ENCODE measurements at regions not wholly inside any gene's neighbourhood (a gene's known extent, or its start where the extent isn't known, plus 50 kb on each side); places are given as distances from the start of the nearest gene placed in this dataset.

DNA sequence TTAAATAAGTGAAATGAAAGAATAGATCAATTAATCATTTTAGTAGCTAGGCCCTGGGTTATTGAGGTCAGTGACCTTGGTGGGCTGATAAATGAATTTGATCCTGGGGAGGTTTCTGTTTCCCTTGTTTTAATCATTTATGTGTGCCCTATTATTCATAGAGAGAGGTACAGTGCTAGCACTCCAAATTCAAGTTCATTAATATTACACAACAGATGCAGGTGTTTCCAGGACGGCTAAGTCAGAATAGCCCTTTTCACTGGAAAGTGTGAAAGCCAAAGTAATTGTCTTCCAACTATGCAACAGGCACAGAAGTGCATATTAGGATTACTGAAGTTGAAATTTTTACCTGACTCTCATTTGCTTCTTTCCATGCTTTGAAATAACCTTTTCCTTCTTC lies 61.7 kb upstream of the SGK1 start:
- Mint-ChIP-seq H3K27ac (ENCODE audit: unreplicated experiment) (no peak overlapping the region), H3K36me3 (ENCODE audit: unreplicated experiment) (no peaks in the 10 kb centered on the region), H3K4me1 (ENCODE audit: low read depth, unreplicated experiment) (peaks cover 2% of the 10 kb centered on the region), H3K9me3 (ENCODE audit: unreplicated experiment) (no peaks in the 10 kb centered on the region), H3K27me3 (ENCODE audit: unreplicated experiment) (peaks cover 4% of the 10 kb centered on the region), H3K4me3 (ENCODE audit: unreplicated experiment) (no peak overlapping the region)
- DNase-seq, result no peak
- TF ChIP-seq, protein P1, sequence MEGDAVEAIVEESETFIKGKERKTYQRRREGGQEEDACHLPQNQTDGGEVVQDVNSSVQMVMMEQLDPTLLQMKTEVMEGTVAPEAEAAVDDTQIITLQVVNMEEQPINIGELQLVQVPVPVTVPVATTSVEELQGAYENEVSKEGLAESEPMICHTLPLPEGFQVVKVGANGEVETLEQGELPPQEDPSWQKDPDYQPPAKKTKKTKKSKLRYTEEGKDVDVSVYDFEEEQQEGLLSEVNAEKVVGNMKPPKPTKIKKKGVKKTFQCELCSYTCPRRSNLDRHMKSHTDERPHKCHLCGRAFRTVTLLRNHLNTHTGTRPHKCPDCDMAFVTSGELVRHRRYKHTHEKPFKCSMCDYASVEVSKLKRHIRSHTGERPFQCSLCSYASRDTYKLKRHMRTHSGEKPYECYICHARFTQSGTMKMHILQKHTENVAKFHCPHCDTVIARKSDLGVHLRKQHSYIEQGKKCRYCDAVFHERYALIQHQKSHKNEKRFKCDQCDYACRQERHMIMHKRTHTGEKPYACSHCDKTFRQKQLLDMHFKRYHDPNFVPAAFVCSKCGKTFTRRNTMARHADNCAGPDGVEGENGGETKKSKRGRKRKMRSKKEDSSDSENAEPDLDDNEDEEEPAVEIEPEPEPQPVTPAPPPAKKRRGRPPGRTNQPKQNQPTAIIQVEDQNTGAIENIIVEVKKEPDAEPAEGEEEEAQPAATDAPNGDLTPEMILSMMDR (IDR thresholded peaks at IDR 0.05; ENCODE audit: partially characterized antibody, unreplicated experiment), result no peak

DNA sequence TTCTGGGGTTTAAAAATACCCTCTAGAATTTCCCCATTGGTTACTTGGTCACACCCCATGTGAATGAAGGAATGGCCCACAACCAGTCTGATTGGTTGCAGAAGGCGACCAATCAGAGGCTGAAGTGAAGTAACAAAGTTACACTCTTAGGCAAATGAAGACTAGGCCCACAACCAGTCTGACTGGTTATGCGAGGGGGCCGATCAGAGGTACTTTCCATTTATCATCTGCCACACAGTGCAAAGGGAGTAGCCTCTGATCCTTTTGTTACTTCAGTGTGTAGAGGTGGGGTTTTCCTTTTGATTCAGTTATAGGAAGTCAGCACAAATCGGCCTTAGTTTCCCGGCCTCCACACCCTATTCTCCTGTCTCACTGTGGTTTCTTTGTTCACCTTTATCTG lies 61.2 kb upstream of the SGK1 start:
- Mint-ChIP-seq H3K4me1 (ENCODE audit: low read depth, unreplicated experiment) (peaks cover 2% of the 10 kb centered on the region), H3K27ac (ENCODE audit: unreplicated experiment) (no peak overlapping the region), H3K27me3 (ENCODE audit: unreplicated experiment) (peaks cover 4% of the 10 kb centered on the region), H3K4me3 (ENCODE audit: unreplicated experiment) (no peak overlapping the region), H3K9me3 (ENCODE audit: unreplicated experiment) (no peaks in the 10 kb centered on the region), H3K36me3 (ENCODE audit: unreplicated experiment) (no peaks in the 10 kb centered on the region)
- TF ChIP-seq, protein P1 (IDR thresholded peaks at IDR 0.05; ENCODE audit: partially characterized antibody, unreplicated experiment), result no peak
- no peak for DNase-seq

DNA sequence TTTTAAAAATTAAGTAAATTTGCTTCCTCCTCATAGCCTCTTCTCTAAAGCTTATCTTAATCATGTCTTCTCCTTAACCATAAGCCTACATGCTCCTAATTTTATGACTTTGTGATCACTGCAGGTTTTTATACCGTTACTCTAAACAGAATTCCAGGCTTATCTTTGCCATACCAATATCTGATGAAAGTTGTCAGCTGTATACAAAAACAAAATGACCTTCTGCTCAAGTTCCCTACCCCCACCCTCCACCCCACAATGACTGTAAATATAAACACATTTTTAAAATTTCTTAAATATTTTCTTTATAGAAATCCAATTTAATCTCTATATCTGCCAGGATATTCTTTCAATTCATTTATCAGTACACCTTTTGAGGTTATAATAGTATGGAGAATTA lies 60.5 kb upstream of the SGK1 start:
- Mint-ChIP-seq H3K4me1 (ENCODE audit: low read depth, unreplicated experiment) (peaks cover 2% of the 10 kb centered on the region), H3K27me3 (ENCODE audit: unreplicated experiment) (peaks cover 6% of the 10 kb centered on the region), H3K9me3 (ENCODE audit: unreplicated experiment) (no peaks in the 10 kb centered on the region), H3K4me3 (ENCODE audit: unreplicated experiment) (no peak overlapping the region), H3K36me3 (ENCODE audit: unreplicated experiment) (no peaks in the 10 kb centered on the region), H3K27ac (ENCODE audit: unreplicated experiment) (no peak overlapping the region)
- no peak for DNase-seq
- TF ChIP-seq, protein P1 (IDR thresholded peaks at IDR 0.05; ENCODE audit: partially characterized antibody, unreplicated experiment), result no peak

DNA sequence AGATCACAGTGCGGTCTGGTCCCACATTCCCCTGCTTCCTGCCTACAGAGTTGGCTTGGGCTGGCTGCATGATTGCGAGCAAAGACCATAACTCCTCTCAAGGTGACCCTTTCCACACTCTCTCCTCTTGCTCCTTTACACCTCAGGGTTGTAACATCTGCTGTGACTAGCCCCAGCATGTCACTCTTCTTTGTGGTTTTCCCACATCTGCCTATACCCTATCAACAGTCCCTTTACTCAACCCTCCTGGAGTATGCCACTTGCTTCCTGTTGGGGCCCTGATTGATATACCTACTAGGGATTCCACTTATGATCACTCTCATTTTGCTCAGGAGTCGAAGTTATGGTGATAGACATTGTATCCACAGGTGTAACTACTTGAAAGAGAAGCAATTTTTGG lies 58.9 kb upstream of the SGK1 start:
- peaks cover 6% of the 10 kb centered on the region for H3K27me3 Mint-ChIP-seq (ENCODE audit: unreplicated experiment)
- no peaks in the 10 kb centered on the region for H3K9me3 Mint-ChIP-seq (ENCODE audit: unreplicated experiment)
- TF ChIP-seq, protein P1 (IDR thresholded peaks at IDR 0.05; ENCODE audit: partially characterized antibody, unreplicated experiment), result no peak
- peaks cover 2% of the 10 kb centered on the region for H3K4me1 Mint-ChIP-seq (ENCODE audit: low read depth, unreplicated experiment)
- DNase-seq, result no peak
- no peak overlapping the region for H3K27ac Mint-ChIP-seq (ENCODE audit: unreplicated experiment)
- no peaks in the 10 kb centered on the region for H3K36me3 Mint-ChIP-seq (ENCODE audit: unreplicated experiment)
- H3K4me3 Mint-ChIP-seq (ENCODE audit: unreplicated experiment), result no peak overlapping the region

DNA sequence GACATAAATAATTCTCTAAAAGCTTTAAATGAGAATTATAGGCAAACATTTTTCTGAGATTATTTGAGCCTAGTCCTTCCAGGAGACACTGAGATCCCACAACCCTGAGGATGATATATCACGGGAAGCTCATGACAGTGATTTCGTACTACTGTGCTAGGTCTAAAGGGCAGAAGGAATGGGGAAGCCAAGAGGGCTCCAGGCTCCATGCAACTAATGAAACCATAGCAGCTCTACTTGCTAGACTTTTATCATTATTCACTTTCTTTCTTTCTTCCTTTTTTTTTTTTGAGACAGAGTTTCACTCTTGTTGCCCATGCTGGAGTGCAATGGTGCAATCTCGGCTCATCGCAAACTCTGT lies 57.3 kb upstream of the SGK1 start:
- Mint-ChIP-seq H3K9me3 (ENCODE audit: unreplicated experiment) (no peaks in the 10 kb centered on the region), H3K36me3 (ENCODE audit: unreplicated experiment) (no peaks in the 10 kb centered on the region), H3K27ac (ENCODE audit: unreplicated experiment) (no peak overlapping the region), H3K4me3 (ENCODE audit: unreplicated experiment) (no peak overlapping the region), H3K4me1 (ENCODE audit: low read depth, unreplicated experiment) (peaks cover 2% of the 10 kb centered on the region), H3K27me3 (ENCODE audit: unreplicated experiment) (peaks cover 6% of the 10 kb centered on the region)
- no peak for DNase-seq
- TF ChIP-seq, protein P1 (IDR thresholded peaks at IDR 0.05; ENCODE audit: partially characterized antibody, unreplicated experiment), result no peak

Data from glutamatergic neuron (in vitro differentiated cells).